Ishikawa (cell line): ENCODE measurements at regions not wholly inside any gene's neighbourhood (a gene's known extent, or its start where the extent isn't known, plus 50 kb on each side); places are given as distances from the start of the nearest gene placed in this dataset.

Experiments
- CEBPB ChIP-seq: IDR thresholded peaks from 2 replicates; pipeline ENCODE4 v1.6.1; 2012
- CREB1 ChIP-seq: IDR thresholded peaks from 2 replicates; pipeline ENCODE4 v1.6.1; 2012; ENCODE audit warnings: low read depth
- EGR1 ChIP-seq: IDR thresholded peaks from 2 replicates; pipeline ENCODE4 v1.6.1; 2012
- EP300 ChIP-seq: IDR thresholded peaks from 2 replicates; pipeline ENCODE4 v1.6.1; 2012; ENCODE audit warnings: borderline replicate concordance
- FOXM1 ChIP-seq: IDR thresholded peaks from 2 replicates; pipeline ENCODE4 v1.6.1; 2012; ENCODE audit warnings: low read depth, borderline replicate concordance
- MAX ChIP-seq: IDR thresholded peaks from 2 replicates; pipeline ENCODE4 v1.6.1; 2012
- NFIC ChIP-seq: IDR thresholded peaks from 2 replicates; pipeline ENCODE4 v1.6.1; 2012
- RAD21 ChIP-seq: IDR thresholded peaks from 2 replicates; pipeline ENCODE4 v1.6.1; 2012; ENCODE audit warnings: low read depth
- TAF1 ChIP-seq: IDR thresholded peaks from 2 replicates; pipeline ENCODE4 v1.6.1; 2012; ENCODE audit warnings: low read depth, mild to moderate bottlenecking
- TCF12 ChIP-seq: IDR thresholded peaks from 2 replicates; pipeline ENCODE4 v1.6.1; 2012; ENCODE audit warnings: low read depth
- TEAD4 ChIP-seq: IDR thresholded peaks from 2 replicates; pipeline ENCODE4 v1.6.1; 2012
- YY1 ChIP-seq: IDR thresholded peaks from 2 replicates; pipeline ENCODE4 v1.6.1; 2012; ENCODE audit warnings: low read depth
- ZBTB7A ChIP-seq: IDR thresholded peaks from 2 replicates; pipeline ENCODE4 v1.6.1; 2012; ENCODE audit warnings: low read depth
- TF ChIP-seq, protein P1 (sequence below): IDR thresholded peaks from 2 replicates; pipeline ENCODE4 v1.6.1; 2012
- TF ChIP-seq, protein P2 (sequence below): IDR thresholded peaks from 2 replicates; pipeline ENCODE4 v1.6.1; 2012; ENCODE audit warnings: low read depth, mild to moderate bottlenecking

DNA sequence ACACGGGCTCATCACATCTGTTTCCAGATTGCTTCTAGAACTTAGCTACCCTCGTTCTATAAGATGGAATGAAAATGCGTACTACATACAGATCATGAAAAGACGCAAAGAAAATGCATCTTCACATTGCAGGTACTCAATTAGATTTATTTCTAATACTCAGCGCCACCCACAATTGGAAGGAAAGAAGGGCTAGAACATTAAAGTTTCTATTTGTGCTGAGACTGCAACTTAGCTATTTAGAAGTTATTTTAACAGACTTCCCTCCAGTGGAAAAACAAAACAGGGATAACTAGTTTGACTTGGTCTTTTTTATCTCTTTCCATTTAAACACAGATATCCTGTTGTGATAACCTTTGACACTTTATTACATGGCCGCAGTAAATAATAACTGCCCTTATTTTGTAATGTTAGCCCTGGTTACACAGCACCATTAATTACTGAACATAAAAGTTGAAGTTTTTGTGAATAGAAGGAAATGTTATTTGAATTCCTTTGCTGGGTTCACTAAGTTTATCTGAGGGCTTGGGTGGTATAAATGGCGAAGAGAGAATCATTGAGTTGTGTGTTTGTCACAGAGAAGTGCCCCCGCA lies 86.9 kb upstream of the SLC25A26 start:
- TF ChIP-seq ZBTB7A (no peak), NFIC (no peak), EGR1 (no peak), TEAD4 (no peak), EP300 (no peak), YY1 (no peak), RAD21 (no peak), FOXM1 (no peak), TCF12 (no peak), MAX (no peak), CREB1 (no peak), CEBPB (no peak), TAF1 (no peak)
- TF ChIP-seq, protein P1, sequence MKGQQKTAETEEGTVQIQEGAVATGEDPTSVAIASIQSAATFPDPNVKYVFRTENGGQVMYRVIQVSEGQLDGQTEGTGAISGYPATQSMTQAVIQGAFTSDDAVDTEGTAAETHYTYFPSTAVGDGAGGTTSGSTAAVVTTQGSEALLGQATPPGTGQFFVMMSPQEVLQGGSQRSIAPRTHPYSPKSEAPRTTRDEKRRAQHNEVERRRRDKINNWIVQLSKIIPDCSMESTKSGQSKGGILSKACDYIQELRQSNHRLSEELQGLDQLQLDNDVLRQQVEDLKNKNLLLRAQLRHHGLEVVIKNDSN, result no peak
- TF ChIP-seq, protein P2, sequence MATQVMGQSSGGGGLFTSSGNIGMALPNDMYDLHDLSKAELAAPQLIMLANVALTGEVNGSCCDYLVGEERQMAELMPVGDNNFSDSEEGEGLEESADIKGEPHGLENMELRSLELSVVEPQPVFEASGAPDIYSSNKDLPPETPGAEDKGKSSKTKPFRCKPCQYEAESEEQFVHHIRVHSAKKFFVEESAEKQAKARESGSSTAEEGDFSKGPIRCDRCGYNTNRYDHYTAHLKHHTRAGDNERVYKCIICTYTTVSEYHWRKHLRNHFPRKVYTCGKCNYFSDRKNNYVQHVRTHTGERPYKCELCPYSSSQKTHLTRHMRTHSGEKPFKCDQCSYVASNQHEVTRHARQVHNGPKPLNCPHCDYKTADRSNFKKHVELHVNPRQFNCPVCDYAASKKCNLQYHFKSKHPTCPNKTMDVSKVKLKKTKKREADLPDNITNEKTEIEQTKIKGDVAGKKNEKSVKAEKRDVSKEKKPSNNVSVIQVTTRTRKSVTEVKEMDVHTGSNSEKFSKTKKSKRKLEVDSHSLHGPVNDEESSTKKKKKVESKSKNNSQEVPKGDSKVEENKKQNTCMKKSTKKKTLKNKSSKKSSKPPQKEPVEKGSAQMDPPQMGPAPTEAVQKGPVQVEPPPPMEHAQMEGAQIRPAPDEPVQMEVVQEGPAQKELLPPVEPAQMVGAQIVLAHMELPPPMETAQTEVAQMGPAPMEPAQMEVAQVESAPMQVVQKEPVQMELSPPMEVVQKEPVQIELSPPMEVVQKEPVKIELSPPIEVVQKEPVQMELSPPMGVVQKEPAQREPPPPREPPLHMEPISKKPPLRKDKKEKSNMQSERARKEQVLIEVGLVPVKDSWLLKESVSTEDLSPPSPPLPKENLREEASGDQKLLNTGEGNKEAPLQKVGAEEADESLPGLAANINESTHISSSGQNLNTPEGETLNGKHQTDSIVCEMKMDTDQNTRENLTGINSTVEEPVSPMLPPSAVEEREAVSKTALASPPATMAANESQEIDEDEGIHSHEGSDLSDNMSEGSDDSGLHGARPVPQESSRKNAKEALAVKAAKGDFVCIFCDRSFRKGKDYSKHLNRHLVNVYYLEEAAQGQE, result no peak

- TF ChIP-seq RAD21 (no peak), EGR1 (no peak), FOXM1 (no peak)
Measured at GRCh38 chr3:66133050-66133757, 87.6 kb upstream of the SLC25A26 start.

DNA sequence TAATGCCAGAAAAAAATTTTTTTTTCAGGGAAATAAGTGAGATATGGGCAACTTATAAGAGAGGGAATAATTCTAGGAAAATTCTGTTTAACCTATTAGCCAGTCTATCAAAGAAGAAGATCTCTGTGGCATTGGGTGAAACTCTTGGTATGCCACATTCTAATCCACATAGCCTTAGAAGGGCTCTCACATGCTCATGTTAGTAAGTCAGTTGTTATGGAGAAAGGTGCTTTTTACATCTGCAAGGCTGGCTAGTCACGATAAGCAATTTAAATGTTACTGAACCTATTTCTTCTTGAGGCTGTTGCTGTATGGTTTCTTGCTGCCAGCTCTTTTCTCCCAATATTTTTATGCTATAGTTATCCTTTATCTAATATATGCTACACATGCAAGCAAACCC lies 89.9 kb upstream of the MAGI1 start:
- TF ChIP-seq ZBTB7A, result no peak
- TF ChIP-seq, protein P2, result no peak
- no peak for TF ChIP-seq CREB1
- no peak for TF ChIP-seq NFIC
- no peak for TF ChIP-seq FOXM1
- TF ChIP-seq MAX, result no peak
- TF ChIP-seq TEAD4, result no peak
- TF ChIP-seq, protein P1, result no peak
- TF ChIP-seq YY1, result no peak
- TF ChIP-seq EGR1, result no peak
- no peak for TF ChIP-seq TCF12
- no peak for TF ChIP-seq EP300
- TF ChIP-seq RAD21, result no peak

DNA sequence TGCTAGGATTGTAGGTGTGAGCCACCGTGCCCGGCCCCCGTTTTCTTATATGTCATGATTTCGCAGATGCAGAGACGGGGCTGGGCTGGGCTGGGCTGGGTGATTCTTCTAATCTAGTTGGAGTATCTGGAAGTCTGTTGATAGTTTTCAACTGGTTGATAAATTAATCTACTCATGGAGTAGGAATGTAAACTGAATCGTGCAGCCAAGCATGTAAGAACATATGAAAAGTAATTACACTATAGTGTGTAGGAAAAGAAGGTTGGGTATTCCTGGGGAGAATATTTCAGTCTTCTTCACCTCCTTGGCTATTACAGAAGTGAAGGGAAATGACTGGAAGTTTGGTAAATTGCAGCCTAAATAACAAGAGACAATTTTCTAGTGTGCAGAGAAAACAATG lies 82.6 kb upstream of the MAGI1 start:
- TF ChIP-seq FOXM1 (no peak), CEBPB (no peak), MAX (no peak), ZBTB7A (no peak), TAF1 (no peak), EP300 (no peak), TEAD4 (no peak), CREB1 (no peak), EGR1 (no peak), NFIC (no peak), RAD21 (no peak), YY1 (no peak), TCF12 (no peak)
- TF ChIP-seq, protein P1, result no peak
- TF ChIP-seq, protein P2, result no peak
